Transverse colon (tissue), 3 donors: ENCODE measurements at regions not wholly inside any gene's neighbourhood (a gene's known extent, or its start where the extent isn't known, plus 50 kb on each side); places are given as distances from the start of the nearest gene placed in this dataset.

Experiments
- POLR2A ChIP-seq: fragments of 450-650 bp; IDR thresholded peaks from one replicate; pipeline ENCODE4 v1.6.1; 2016; ENCODE audit warnings: antibody characterized with exemption, mild to moderate bottlenecking, moderate library complexity
- POLR2AphosphoS5 ChIP-seq, 3 donors: sonication (generic); formaldehyde crosslinking; IDR thresholded peaks; one replicate each; pipeline ENCODE4 v1.6.1; 2016; ENCODE audit warnings: antibody characterized with exemption in 3 of 3

GRCh38 chr7:33724201-33724600, 181.1 kb upstream of the BMPER start:
- TF ChIP-seq POLR2AphosphoS5 (IDR thresholded peaks at IDR 0.05) (no peak), POLR2A (no peak)
